Neural cell (in vitro differentiated cells): ENCODE measurements at regions not wholly inside any gene's neighbourhood (a gene's known extent, or its start where the extent isn't known, plus 50 kb on each side); places are given as distances from the start of the nearest gene placed in this dataset.

Experiments used
- H2AFZ ChIP-seq: fragments of 200-600, 300-800 bp; sonication (generic), shearing (Covaris generic); 2 replicates; pipeline ENCODE4 v1.6.0; 2014; ENCODE audit warnings: low read depth, mild to moderate bottlenecking, antibody characterized with exemption, low read length, moderate library complexity
- H3F3A ChIP-seq: fragments of 200-600 bp; shearing (Covaris generic); 2 replicates; pipeline ENCODE4 v1.6.1; 2016; ENCODE audit warnings: mild to moderate bottlenecking, moderate library complexity, mixed read lengths, antibody characterized with exemption, low read length; ENCODE audit not compliant: insufficient read depth, poor library complexity, severe bottlenecking
- H3K27ac ChIP-seq: fragments of 200-600, 300-800 bp; sonication (generic), shearing (Covaris generic); 2 replicates; pipeline ENCODE4 v1.5.1; 2014; ENCODE audit warnings: mild to moderate bottlenecking, low read length, moderate library complexity
- H3K27me3 ChIP-seq: fragments of 300-800, 200-600 bp; sonication (generic), shearing (Covaris generic); 2 replicates; pipeline ENCODE4 v1.6.0; 2014; ENCODE audit warnings: mild to moderate bottlenecking, low read depth, low read length, moderate library complexity; ENCODE audit not compliant: insufficient read depth
- H3K36me3 ChIP-seq: fragments of 300-800, 200-600 bp; sonication (generic), shearing (Covaris generic); 2 replicates; pipeline ENCODE4 v1.5.1; 2014; ENCODE audit warnings: mild to moderate bottlenecking, antibody characterized with exemption, low read length, moderate library complexity; ENCODE audit not compliant: insufficient read depth
- H3K4me2 ChIP-seq: fragments of 300-800, 200-600 bp; sonication (generic), shearing (Covaris generic); 2 replicates; pipeline ENCODE4 v1.6.0; 2014; ENCODE audit warnings: mild to moderate bottlenecking, low read length
- H3K4me3 ChIP-seq: fragments of 300-800, 200-600 bp; sonication (generic), shearing (Covaris generic); 2 replicates; pipeline ENCODE4 v1.5.1; 2014; ENCODE audit warnings: mild to moderate bottlenecking, low read length, moderate library complexity
- H3K79me2 ChIP-seq: fragments of 200-600 bp; shearing (Covaris generic); replicated peaks from 2 replicates; pipeline ENCODE4 v1.6.0; 2014; ENCODE audit warnings: mild to moderate bottlenecking, low read length, moderate library complexity; ENCODE audit not compliant: insufficient read depth
- H3K9ac ChIP-seq: fragments of 300-800, 200-600 bp; sonication (generic), shearing (Covaris generic); 2 replicates; pipeline ENCODE4 v1.6.1; 2016; ENCODE audit warnings: mild to moderate bottlenecking, low read length, mixed read lengths
- H3K9me2 ChIP-seq: fragments of 200-600 bp; shearing (Covaris generic); 2 replicates; pipeline ENCODE4 v1.6.1; 2016; ENCODE audit warnings: mild to moderate bottlenecking, low read length, mixed read lengths; ENCODE audit not compliant: insufficient read depth
- H3K9me3 ChIP-seq: fragments of 200-600, 300-800 bp; sonication (generic), shearing (Covaris generic); 2 replicates; pipeline ENCODE4 v1.6.1; 2016; ENCODE audit warnings: mild to moderate bottlenecking, mixed run types, low read length, moderate library complexity, mixed read lengths
- H4K20me1 ChIP-seq: fragments of 200-600 bp; shearing (Covaris generic); 2 replicates; pipeline ENCODE4 v1.6.1; 2016; ENCODE audit warnings: mild to moderate bottlenecking, mixed run types; ENCODE audit not compliant: insufficient read depth
- CTCF ChIP-seq: fragments of 450-650 bp; IDR thresholded peaks from 2 replicates; pipeline ENCODE4 v1.5.1; 2014; ENCODE audit warnings: antibody characterized with exemption, mild to moderate bottlenecking, moderate library complexity; ENCODE audit not compliant: poor library complexity, severe bottlenecking
- EP300 ChIP-seq: fragments of 450-650 bp; conservative IDR thresholded peaks from 2 replicates; pipeline ENCODE4 v1.6.1; 2014; ENCODE audit warnings: antibody characterized with exemption, mild to moderate bottlenecking, moderate library complexity; ENCODE audit not compliant: poor library complexity, severe bottlenecking
- EZH2 ChIP-seq: fragments of 200-600, 300-800 bp; shearing (Covaris generic), sonication (generic); IDR thresholded peaks from 2 replicates; pipeline ENCODE4 v1.6.1; 2014; ENCODE audit warnings: antibody characterized with exemption, low read length, borderline replicate concordance, mild to moderate bottlenecking; ENCODE audit not compliant: insufficient read depth, poor library complexity, severe bottlenecking
- MXI1 ChIP-seq: fragments of 450-650 bp; conservative IDR thresholded peaks from 2 replicates; pipeline ENCODE4 v1.6.1; 2014; ENCODE audit warnings: antibody characterized with exemption, mild to moderate bottlenecking; ENCODE audit not compliant: poor library complexity, severe bottlenecking
- POLR2AphosphoS5 ChIP-seq: IDR thresholded peaks from 2 replicates; pipeline ENCODE4 v1.6.1; 2012
- RAD21 ChIP-seq: fragments of 450-650 bp; conservative IDR thresholded peaks from 2 replicates; pipeline ENCODE4 v1.6.1; 2014; ENCODE audit warnings: antibody characterized with exemption, mild to moderate bottlenecking, moderate library complexity
- REST ChIP-seq: IDR thresholded peaks from 2 replicates; pipeline ENCODE4 v1.6.1; 2012; ENCODE audit warnings: borderline replicate concordance
- SMC3 ChIP-seq: fragments of 450-650 bp; conservative IDR thresholded peaks from 2 replicates; pipeline ENCODE4 v1.6.1; 2014; ENCODE audit warnings: antibody characterized with exemption, mild to moderate bottlenecking, moderate library complexity; ENCODE audit not compliant: poor library complexity
- TAF1 ChIP-seq: IDR thresholded peaks from 2 replicates; pipeline ENCODE4 v1.6.1; 2012; ENCODE audit warnings: low read depth

- Histone ChIP-seq H4K20me1 (no peaks in the 10 kb centered on the region), H3K9me3 (no peaks in the 10 kb centered on the region), H3K27ac (no peak overlapping the region), H3K9me2 (no peaks in the 10 kb centered on the region), H3K9ac (no peak overlapping the region), H3K79me2 (no peaks in the 10 kb centered on the region), H3K4me3 (no peak overlapping the region), H3F3A (no peaks in the 10 kb centered on the region), H3K36me3 (no peaks in the 10 kb centered on the region), H3K27me3 (no peaks in the 10 kb centered on the region), H2AFZ (no peak overlapping the region), H3K4me2 (no peak overlapping the region)
- TF ChIP-seq TAF1 (no peak), CTCF (no peak), EZH2 (no peak), REST (no peak), POLR2AphosphoS5 (no peak), RAD21 (no peak)
These were observed 51.2 kb downstream of the FOXL3 start for GRCh38 chr7:340979-341694.

- H3K4me2 ChIP-seq: no peak overlapping the region
- H4K20me1 ChIP-seq: no peaks in the 10 kb centered on the region
- no peaks in the 10 kb centered on the region for H3K9me2 ChIP-seq
- H3K9me3 ChIP-seq: no peaks in the 10 kb centered on the region
- H3F3A ChIP-seq: no peaks in the 10 kb centered on the region
- H3K4me3 ChIP-seq: no peak overlapping the region
- H3K79me2 ChIP-seq: no peaks in the 10 kb centered on the region
- no peak overlapping the region for H3K9ac ChIP-seq
- no peaks in the 10 kb centered on the region for H3K27me3 ChIP-seq
- TF ChIP-seq RAD21: no peak
- no peak for TF ChIP-seq CTCF
- no peak for TF ChIP-seq EZH2
- TF ChIP-seq MXI1: no peak
- no peak for TF ChIP-seq SMC3
- TF ChIP-seq EP300: no peak
- TF ChIP-seq POLR2AphosphoS5: no peak
- TF ChIP-seq TAF1: no peak
- no peak for TF ChIP-seq REST
- H3K27ac ChIP-seq: no peak overlapping the region
- no peaks in the 10 kb centered on the region for H3K36me3 ChIP-seq
- no peak overlapping the region for H2AFZ ChIP-seq
These were observed 52.1 kb downstream of the FOXL3 start for GRCh38 chr7:341841-342638.
